OCI-LY1 (cell line): ENCODE measurements at regions not wholly inside any gene's neighbourhood (a gene's known extent, or its start where the extent isn't known, plus 50 kb on each side); places are given as distances from the start of the nearest gene placed in this dataset.
"Not testable (repeated sequence)": the region's sequence is repeated elsewhere in the genome, so short reads cannot be mapped to it uniquely, and the experiment has no call there.

Experiments used
- CTCF ChIP-seq: fragments of 200-600 bp; sonication (generic), shearing (Covaris generic); IDR thresholded peaks from 2 replicates; pipeline ENCODE4 v1.5.1; 2017; ENCODE audit warnings: mild to moderate bottlenecking, antibody characterized with exemption, low read length, moderate library complexity, mixed read lengths
- EZH2 ChIP-seq: fragments of 200-600 bp; sonication (generic), shearing (Covaris generic); IDR thresholded peaks from 2 replicates; pipeline ENCODE4 v1.8.0; 2017; ENCODE audit warnings: borderline replicate concordance, mixed run types, mild to moderate bottlenecking, antibody characterized with exemption, low read length, moderate library complexity, mixed read lengths

GRCh38 chr17:20807566-20807965, 228.0 kb downstream of the CDRT15L2 start:
- TF ChIP-seq CTCF, EZH2: not testable (repeated sequence)
